Suprapubic skin (tissue), 4 donors: ENCODE measurements at regions not wholly inside any gene's neighbourhood (a gene's known extent, or its start where the extent isn't known, plus 50 kb on each side); places are given as distances from the start of the nearest gene placed in this dataset.

Source experiments
- DNase-seq, 2 donors: peaks; one replicate each; pipeline ENCODE4 v3.0.0-alpha.2; 2019; ENCODE audit warnings: low spot score in 2 of 2
- H3K27ac ChIP-seq: fragments of 200-600 bp; sonication (generic); one replicate; pipeline ENCODE4 v1.5.1; 2019
- H3K27me3 ChIP-seq: fragments of 200-600 bp; sonication (generic); one replicate; pipeline ENCODE4 v1.5.1; 2019
- H3K36me3 ChIP-seq: fragments of 200-600 bp; sonication (generic); one replicate; pipeline ENCODE4 v1.5.1; 2019
- H3K4me1 ChIP-seq: fragments of 200-600 bp; sonication (generic); one replicate; pipeline ENCODE4 v1.5.1; 2019
- H3K4me3 ChIP-seq: fragments of 200-600 bp; sonication (generic); one replicate; pipeline ENCODE4 v1.5.1; 2019; ENCODE audit warnings: mild to moderate bottlenecking
- H3K9me3 ChIP-seq: fragments of 200-600 bp; sonication (generic); one replicate; pipeline ENCODE4 v1.5.1; 2019
- CTCF ChIP-seq, 2 donors: fragments of 200-600 bp in 1 of 2; fragments of 450-650 bp in 1 of 2; sonication (generic) in 1 of 2; IDR thresholded peaks; one replicate each; pipeline ENCODE4 v1.5.1; 2016 to 2019; ENCODE audit warnings: antibody characterized with exemption in 2 of 2, mild to moderate bottlenecking in 1 of 2, moderate library complexity in 1 of 2
- EP300 ChIP-seq: sonication (generic); formaldehyde crosslinking; IDR thresholded peaks from one replicate; pipeline ENCODE4 v1.6.1; 2017; ENCODE audit warnings: antibody characterized with exemption
- POLR2A ChIP-seq, 2 donors: fragments of 450-650 bp; IDR thresholded peaks; one replicate each; pipeline ENCODE4 v1.6.1; 2017; ENCODE audit warnings: antibody characterized with exemption in 2 of 2, mild to moderate bottlenecking in 2 of 2, moderate library complexity in 2 of 2
- POLR2AphosphoS5 ChIP-seq, 3 donors: sonication (generic); formaldehyde crosslinking; IDR thresholded peaks; one replicate each; pipeline ENCODE4 v1.6.1; 2017; ENCODE audit warnings: antibody characterized with exemption in 3 of 3
- WGBS: methylation state at CpG from one replicate; pipeline ENCODE4 v1.1.5; 2018; 5-methylcytosine and 5-hydroxymethylcytosine counted together

GRCh38 chr13:69300131-69300530, 807.5 kb upstream of the ATXN8OS start:
- no peak overlapping the region for H3K4me3 ChIP-seq
- H3K27me3 ChIP-seq, result no peaks in the 10 kb centered on the region
- H3K4me1 ChIP-seq, result no peaks in the 10 kb centered on the region
- no peaks in the 10 kb centered on the region for H3K9me3 ChIP-seq
- WGBS, result 41% methylated on average over 2 of the region's 2 CpGs
- no peak overlapping the region for H3K27ac ChIP-seq
- no peaks in the 10 kb centered on the region for H3K36me3 ChIP-seq
- TF ChIP-seq POLR2A (IDR thresholded peaks at IDR 0.05) (no peak), POLR2AphosphoS5 (IDR thresholded peaks at IDR 0.05) (no peak), EP300 (no peak), CTCF (IDR thresholded peaks at IDR 0.05) (no peak)
- DNase-seq, result no peak

GRCh38 chr13:69296130-69296529, 811.5 kb upstream of the ATXN8OS start:
- no peaks in the 10 kb centered on the region for H3K9me3 ChIP-seq
- no peak overlapping the region for H3K4me3 ChIP-seq
- no peaks in the 10 kb centered on the region for H3K36me3 ChIP-seq
- TF ChIP-seq POLR2A (IDR thresholded peaks at IDR 0.05) (no peak), CTCF (IDR thresholded peaks at IDR 0.05) (no peak), EP300 (no peak)
- no peak overlapping the region for H3K27ac ChIP-seq
- no peak for DNase-seq
- WGBS, result 44% methylated on average over 1 of the region's 1 CpG
- H3K4me1 ChIP-seq, result no peaks in the 10 kb centered on the region
- H3K27me3 ChIP-seq, result no peaks in the 10 kb centered on the region

- Histone ChIP-seq H3K9me3 (no peaks in the 10 kb centered on the region), H3K27me3 (no peaks in the 10 kb centered on the region), H3K27ac (no peak overlapping the region), H3K4me1 (no peaks in the 10 kb centered on the region), H3K4me3 (no peak overlapping the region), H3K36me3 (no peaks in the 10 kb centered on the region)
- TF ChIP-seq POLR2AphosphoS5 (IDR thresholded peaks at IDR 0.05), result no peak
- no peak for TF ChIP-seq CTCF (IDR thresholded peaks at IDR 0.05)
- no peak for TF ChIP-seq POLR2A (IDR thresholded peaks at IDR 0.05)
- TF ChIP-seq EP300, result no peak
- WGBS, result 56% methylated on average over 2 of the region's 2 CpGs
- DNase-seq, result no peak
These were observed 814.7 kb upstream of the ATXN8OS start for GRCh38 chr13:69292789-69293425.

- no peak for DNase-seq
These were observed 816.2 kb upstream of the ATXN8OS start for GRCh38 chr13:69291292-69291906.

More at GRCh38 chr13:69291292-69291906, 816.2 kb upstream of the ATXN8OS start:
- H3K36me3 ChIP-seq, result no peaks in the 10 kb centered on the region
- H3K9me3 ChIP-seq, result no peaks in the 10 kb centered on the region
- no peaks in the 10 kb centered on the region for H3K27me3 ChIP-seq
- no peak overlapping the region for H3K4me3 ChIP-seq
- no peak overlapping the region for H3K27ac ChIP-seq
- WGBS, result 100% methylated on average over 1 of the region's 1 CpG
- TF ChIP-seq POLR2A (IDR thresholded peaks at IDR 0.05) (no peak), POLR2AphosphoS5 (IDR thresholded peaks at IDR 0.05) (no peak), EP300 (no peak), CTCF (IDR thresholded peaks at IDR 0.05) (no peak)
- H3K4me1 ChIP-seq, result no peaks in the 10 kb centered on the region
